Tibial nerve (tissue), 3 donors: ENCODE measurements at regions not wholly inside any gene's neighbourhood (a gene's known extent, or its start where the extent isn't known, plus 50 kb on each side); places are given as distances from the start of the nearest gene placed in this dataset.

Experiments
- CTCF ChIP-seq, 5 experiments: fragments of 200-600 bp in 3 of 5; fragments of 450-650 bp in 2 of 5; sonication (generic) in 3 of 5; IDR thresholded peaks; one replicate each; pipeline ENCODE4 v1.5.1; 2016 to 2019; ENCODE audit warnings: antibody characterized with exemption in 5 of 5, mild to moderate bottlenecking in 3 of 5, moderate library complexity in 2 of 5
- POLR2A ChIP-seq, 2 donors: fragments of 450-650 bp; IDR thresholded peaks; one replicate each; pipeline ENCODE4 v1.6.1; 2017; ENCODE audit warnings: antibody characterized with exemption in 2 of 2, mild to moderate bottlenecking in 2 of 2, moderate library complexity in 2 of 2

- TF ChIP-seq CTCF (IDR thresholded peaks at IDR 0.05) (no peak), POLR2A (IDR thresholded peaks at IDR 0.05) (no peak)
Measured at GRCh38 chr15:26179906-26180305, 316.8 kb upstream of the ATP10A start.
